ENCODE measurements at regions not wholly inside any gene's neighbourhood (a gene's known extent, or its start where the extent isn't known, plus 50 kb on each side); places are given as distances from the start of the nearest gene placed in this dataset.

GRCh38 chr1:59238333-59238934 lies 58.5 kb upstream of the FGGY start:
- no peak overlapping the region for H3K4me3 ChIP-seq (ENCODE audit: low read length)
- TF ChIP-seq CTCF (conservative IDR thresholded peaks at IDR 0.05; ENCODE audit: low read length): no peak
- no peak for DNase-seq (ENCODE audit: low read depth)

GRCh38 chr1:59238993-59239392 lies 57.9 kb upstream of the FGGY start:
- TF ChIP-seq CTCF (conservative IDR thresholded peaks at IDR 0.05; ENCODE audit: low read length): no peak
- DNase-seq (ENCODE audit: low read depth): no peak
- H3K4me3 ChIP-seq (ENCODE audit: low read length): no peak overlapping the region

GRCh38 chr1:59241909-59242308 lies 55.0 kb upstream of the FGGY start:
- no peak overlapping the region for H3K4me3 ChIP-seq (ENCODE audit: low read length)
- no peak for TF ChIP-seq CTCF (conservative IDR thresholded peaks at IDR 0.05; ENCODE audit: low read length)
- no peak for DNase-seq (ENCODE audit: low read depth)

GRCh38 chr1:59242370-59242769 lies 54.5 kb upstream of the FGGY start:
- H3K4me3 ChIP-seq (ENCODE audit: low read length): no peak overlapping the region
- no peak for DNase-seq (ENCODE audit: low read depth)
- no peak for TF ChIP-seq CTCF (conservative IDR thresholded peaks at IDR 0.05; ENCODE audit: low read length)

GRCh38 chr1:59243550-59243949 lies 53.3 kb upstream of the FGGY start:
- no peak for DNase-seq (ENCODE audit: low read depth)
- no peak for TF ChIP-seq CTCF (conservative IDR thresholded peaks at IDR 0.05; ENCODE audit: low read length)
- no peak overlapping the region for H3K4me3 ChIP-seq (ENCODE audit: low read length)

- no peak overlapping the region for H3K4me3 ChIP-seq (ENCODE audit: low read length)
- TF ChIP-seq CTCF (conservative IDR thresholded peaks at IDR 0.05; ENCODE audit: low read length): no peak
- no peak for DNase-seq (ENCODE audit: low read depth)
Measured at GRCh38 chr1:59243978-59244377, 52.9 kb upstream of the FGGY start.

- TF ChIP-seq CTCF (conservative IDR thresholded peaks at IDR 0.05; ENCODE audit: low read length): no peak
- H3K4me3 ChIP-seq (ENCODE audit: low read length): no peak overlapping the region
- DNase-seq (ENCODE audit: low read depth): no peak
Measured at GRCh38 chr1:59244891-59245290, 52.0 kb upstream of the FGGY start.

Data from AG10803 (cell line).